ENCODE measurements at regions not wholly inside any gene's neighbourhood (a gene's known extent, or its start where the extent isn't known, plus 50 kb on each side); places are given as distances from the start of the nearest gene placed in this dataset.

- Histone ChIP-seq H3K27ac (ENCODE audit: insufficient read depth, low read depth, low read length, poor library complexity, severe bottlenecking) (no peak overlapping the region), H3K4me3 (ENCODE audit: insufficient read depth, low read depth, low read length) (no peak overlapping the region), H3K4me1 (ENCODE audit: control insufficient read depth, insufficient read depth, low read length) (no peaks in the 10 kb centered on the region), H3K9me3 (ENCODE audit: control insufficient read depth, low read length) (no peaks in the 10 kb centered on the region), H3K27me3 (ENCODE audit: control insufficient read depth, insufficient read depth, low read length, poor library complexity, severe bottlenecking) (no peaks in the 10 kb centered on the region), H3K36me3 (ENCODE audit: control insufficient read depth, insufficient read depth, low read length) (no peaks in the 10 kb centered on the region)
- WGBS, 2 experiments = 95 to 96% methylated on average over 3 of the region's 3 CpGs
Observed at GRCh38 chr2:49459314-49459993, 305.1 kb upstream of the FSHR start.

GRCh38 chr2:49444005-49444404 lies 289.7 kb upstream of the FSHR start:
- Histone ChIP-seq H3K9me3 (ENCODE audit: control insufficient read depth, low read length) (no peaks in the 10 kb centered on the region), H3K4me3 (ENCODE audit: insufficient read depth, low read depth, low read length) (no peak overlapping the region), H3K27ac (ENCODE audit: insufficient read depth, low read depth, low read length, poor library complexity, severe bottlenecking) (no peak overlapping the region), H3K36me3 (ENCODE audit: control insufficient read depth, insufficient read depth, low read length) (no peaks in the 10 kb centered on the region), H3K27me3 (ENCODE audit: control insufficient read depth, insufficient read depth, low read length, poor library complexity, severe bottlenecking) (no peaks in the 10 kb centered on the region), H3K4me1 (ENCODE audit: control insufficient read depth, insufficient read depth, low read length) (no peaks in the 10 kb centered on the region)
- 87 to 95% methylated on average over 3 of the region's 3 CpGs for WGBS, 2 experiments

- WGBS, 2 experiments = 94 to 95% methylated on average over 4 of the region's 4 CpGs
- H3K4me3 ChIP-seq (ENCODE audit: insufficient read depth, low read depth, low read length) = no peak overlapping the region
- no peaks in the 10 kb centered on the region for H3K27me3 ChIP-seq (ENCODE audit: control insufficient read depth, insufficient read depth, low read length, poor library complexity, severe bottlenecking)
- no peaks in the 10 kb centered on the region for H3K36me3 ChIP-seq (ENCODE audit: control insufficient read depth, insufficient read depth, low read length)
- H3K9me3 ChIP-seq (ENCODE audit: control insufficient read depth, low read length) = no peaks in the 10 kb centered on the region
- H3K27ac ChIP-seq (ENCODE audit: insufficient read depth, low read depth, low read length, poor library complexity, severe bottlenecking) = no peak overlapping the region
- H3K4me1 ChIP-seq (ENCODE audit: control insufficient read depth, insufficient read depth, low read length) = no peaks in the 10 kb centered on the region
Observed at GRCh38 chr2:49426996-49427395, 272.7 kb upstream of the FSHR start.

GRCh38 chr2:49416252-49416651 lies 261.9 kb upstream of the FSHR start:
- Histone ChIP-seq H3K4me1 (ENCODE audit: control insufficient read depth, insufficient read depth, low read length) (no peaks in the 10 kb centered on the region), H3K4me3 (ENCODE audit: insufficient read depth, low read depth, low read length) (no peak overlapping the region), H3K27ac (ENCODE audit: insufficient read depth, low read depth, low read length, poor library complexity, severe bottlenecking) (no peak overlapping the region), H3K9me3 (ENCODE audit: control insufficient read depth, low read length) (no peaks in the 10 kb centered on the region), H3K27me3 (ENCODE audit: control insufficient read depth, insufficient read depth, low read length, poor library complexity, severe bottlenecking) (no peaks in the 10 kb centered on the region), H3K36me3 (ENCODE audit: control insufficient read depth, insufficient read depth, low read length) (no peaks in the 10 kb centered on the region)

- WGBS, 2 experiments = 53 to 78% methylated on average over 3 to 4 of the region's 4 CpGs
- Histone ChIP-seq H3K4me1 (ENCODE audit: control insufficient read depth, insufficient read depth, low read length) (no peaks in the 10 kb centered on the region), H3K27ac (ENCODE audit: insufficient read depth, low read depth, low read length, poor library complexity, severe bottlenecking) (no peak overlapping the region), H3K36me3 (ENCODE audit: control insufficient read depth, insufficient read depth, low read length) (no peaks in the 10 kb centered on the region), H3K27me3 (ENCODE audit: control insufficient read depth, insufficient read depth, low read length, poor library complexity, severe bottlenecking) (no peaks in the 10 kb centered on the region), H3K9me3 (ENCODE audit: control insufficient read depth, low read length) (no peaks in the 10 kb centered on the region), H3K4me3 (ENCODE audit: insufficient read depth, low read depth, low read length) (no peak overlapping the region)
Observed at GRCh38 chr2:49404108-49404507, 249.8 kb upstream of the FSHR start.

- Histone ChIP-seq H3K27ac (ENCODE audit: insufficient read depth, low read depth, low read length, poor library complexity, severe bottlenecking) (no peak overlapping the region), H3K27me3 (ENCODE audit: control insufficient read depth, insufficient read depth, low read length, poor library complexity, severe bottlenecking) (no peaks in the 10 kb centered on the region), H3K4me1 (ENCODE audit: control insufficient read depth, insufficient read depth, low read length) (no peaks in the 10 kb centered on the region), H3K36me3 (ENCODE audit: control insufficient read depth, insufficient read depth, low read length) (no peaks in the 10 kb centered on the region), H3K9me3 (ENCODE audit: control insufficient read depth, low read length) (no peaks in the 10 kb centered on the region), H3K4me3 (ENCODE audit: insufficient read depth, low read depth, low read length) (no peak overlapping the region)
- WGBS, 2 experiments = 92% methylated on average over 2 of the region's 2 CpGs; no CpG with 5 or more reads in 1 of the 2 experiments
Observed at GRCh38 chr2:49403637-49404036, 249.3 kb upstream of the FSHR start.

GRCh38 chr2:49379406-49379805 lies 225.1 kb upstream of the FSHR start:
- no peak overlapping the region for H3K27ac ChIP-seq (ENCODE audit: insufficient read depth, low read depth, low read length, poor library complexity, severe bottlenecking)
- H3K4me1 ChIP-seq (ENCODE audit: control insufficient read depth, insufficient read depth, low read length) = no peaks in the 10 kb centered on the region
- H3K36me3 ChIP-seq (ENCODE audit: control insufficient read depth, insufficient read depth, low read length) = no peaks in the 10 kb centered on the region
- no CpG with 5 or more reads among the region's 1 CpG for WGBS, 2 experiments
- no peak overlapping the region for H3K4me3 ChIP-seq (ENCODE audit: insufficient read depth, low read depth, low read length)
- no peaks in the 10 kb centered on the region for H3K9me3 ChIP-seq (ENCODE audit: control insufficient read depth, low read length)
- no peaks in the 10 kb centered on the region for H3K27me3 ChIP-seq (ENCODE audit: control insufficient read depth, insufficient read depth, low read length, poor library complexity, severe bottlenecking)

- Histone ChIP-seq H3K4me3 (ENCODE audit: insufficient read depth, low read depth, low read length) (no peak overlapping the region), H3K36me3 (ENCODE audit: control insufficient read depth, insufficient read depth, low read length) (no peaks in the 10 kb centered on the region), H3K27me3 (ENCODE audit: control insufficient read depth, insufficient read depth, low read length, poor library complexity, severe bottlenecking) (no peaks in the 10 kb centered on the region), H3K27ac (ENCODE audit: insufficient read depth, low read depth, low read length, poor library complexity, severe bottlenecking) (no peak overlapping the region), H3K4me1 (ENCODE audit: control insufficient read depth, insufficient read depth, low read length) (no peaks in the 10 kb centered on the region), H3K9me3 (ENCODE audit: control insufficient read depth, low read length) (no peaks in the 10 kb centered on the region)
Observed at GRCh38 chr2:49371128-49371701, 216.9 kb upstream of the FSHR start.

- Histone ChIP-seq H3K4me3 (ENCODE audit: insufficient read depth, low read depth, low read length) (no peak overlapping the region), H3K27ac (ENCODE audit: insufficient read depth, low read depth, low read length, poor library complexity, severe bottlenecking) (no peak overlapping the region), H3K27me3 (ENCODE audit: control insufficient read depth, insufficient read depth, low read length, poor library complexity, severe bottlenecking) (no peaks in the 10 kb centered on the region), H3K4me1 (ENCODE audit: control insufficient read depth, insufficient read depth, low read length) (no peaks in the 10 kb centered on the region), H3K9me3 (ENCODE audit: control insufficient read depth, low read length) (no peaks in the 10 kb centered on the region), H3K36me3 (ENCODE audit: control insufficient read depth, insufficient read depth, low read length) (no peaks in the 10 kb centered on the region)
- WGBS, 2 experiments = 62 to 68% methylated on average over 6 of the region's 6 CpGs
Observed at GRCh38 chr2:49369650-49370049, 215.3 kb upstream of the FSHR start.

- no peak overlapping the region for H3K27ac ChIP-seq (ENCODE audit: insufficient read depth, low read depth, low read length, poor library complexity, severe bottlenecking)
- WGBS, 2 experiments = 91 to 97% methylated on average over 2 of the region's 2 CpGs
- H3K4me3 ChIP-seq (ENCODE audit: insufficient read depth, low read depth, low read length) = no peak overlapping the region
- H3K4me1 ChIP-seq (ENCODE audit: control insufficient read depth, insufficient read depth, low read length) = no peaks in the 10 kb centered on the region
- no peaks in the 10 kb centered on the region for H3K36me3 ChIP-seq (ENCODE audit: control insufficient read depth, insufficient read depth, low read length)
- H3K9me3 ChIP-seq (ENCODE audit: control insufficient read depth, low read length) = no peaks in the 10 kb centered on the region
- H3K27me3 ChIP-seq (ENCODE audit: control insufficient read depth, insufficient read depth, low read length, poor library complexity, severe bottlenecking) = no peaks in the 10 kb centered on the region
Observed at GRCh38 chr2:49369101-49369500, 214.8 kb upstream of the FSHR start.

GRCh38 chr2:49367003-49367402 lies 212.7 kb upstream of the FSHR start:
- Histone ChIP-seq H3K4me3 (ENCODE audit: insufficient read depth, low read depth, low read length) (no peak overlapping the region), H3K27ac (ENCODE audit: insufficient read depth, low read depth, low read length, poor library complexity, severe bottlenecking) (no peak overlapping the region), H3K9me3 (ENCODE audit: control insufficient read depth, low read length) (no peaks in the 10 kb centered on the region), H3K27me3 (ENCODE audit: control insufficient read depth, insufficient read depth, low read length, poor library complexity, severe bottlenecking) (no peaks in the 10 kb centered on the region), H3K36me3 (ENCODE audit: control insufficient read depth, insufficient read depth, low read length) (no peaks in the 10 kb centered on the region), H3K4me1 (ENCODE audit: control insufficient read depth, insufficient read depth, low read length) (no peaks in the 10 kb centered on the region)
